Ovary (tissue), 3 donors: ENCODE measurements at regions not wholly inside any gene's neighbourhood (a gene's known extent, or its start where the extent isn't known, plus 50 kb on each side); places are given as distances from the start of the nearest gene placed in this dataset.
"Not testable (repeated sequence)": the region's sequence is repeated elsewhere in the genome, so short reads cannot be mapped to it uniquely, and the experiment has no call there.

ENCODE experiments used
- CTCF ChIP-seq, 3 donors: fragments of 450-650 bp in 2 of 3; fragments of 200-600 bp in 1 of 3; IDR thresholded peaks; one replicate each; pipeline versions ENCODE4 v1.5.1 to v1.8.0; 2016 to 2022; ENCODE audit warnings: antibody characterized with exemption in 3 of 3, mild to moderate bottlenecking in 1 of 3
- EP300 ChIP-seq: sonication (generic); formaldehyde crosslinking; IDR thresholded peaks from one replicate; pipeline ENCODE4 v1.6.1; 2017; ENCODE audit warnings: antibody characterized with exemption
- POLR2A ChIP-seq: fragments of 450-650 bp; IDR thresholded peaks from one replicate; pipeline ENCODE4 v1.6.1; 2017; ENCODE audit warnings: antibody characterized with exemption, mild to moderate bottlenecking, moderate library complexity
- donor health status: DM: no; HTN: no; CAD: no.

GRCh38 chrX:66794514-66794913, 155.6 kb upstream of the EDA2R start:
- TF ChIP-seq CTCF (IDR thresholded peaks at IDR 0.05); EP300; POLR2A: not testable (repeated sequence)
